ENCODE measurements at regions not wholly inside any gene's neighbourhood (a gene's known extent, or its start where the extent isn't known, plus 50 kb on each side); places are given as distances from the start of the nearest gene placed in this dataset.

DNA sequence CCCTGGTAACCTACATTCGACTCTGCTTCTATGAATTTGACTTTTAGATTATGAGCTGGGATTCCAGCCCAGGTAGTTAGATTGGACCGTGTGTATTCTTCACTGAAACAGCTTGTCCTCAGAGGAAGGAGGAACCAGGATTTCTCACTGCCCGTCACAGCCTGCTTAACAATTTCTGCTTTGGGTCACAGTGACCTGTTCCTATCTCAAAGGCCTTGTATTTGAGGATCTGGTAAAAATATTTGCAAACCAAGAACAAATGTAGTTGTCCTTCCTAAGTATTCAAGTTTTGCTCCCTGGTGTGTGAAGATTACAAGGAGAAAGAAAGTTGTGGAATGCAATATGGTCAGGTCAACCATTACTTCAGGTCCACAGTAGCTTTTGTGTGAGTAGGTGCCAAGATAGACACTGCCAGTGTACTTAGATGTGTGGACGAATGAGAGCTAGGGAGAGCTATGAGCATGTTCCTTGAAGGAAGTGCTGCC is 55.1 kb downstream of the KIF4B start:
- no peak overlapping the region for H3K4me2 ChIP-seq (ENCODE audit: insufficient read depth, low read length)
- DNase-seq: no peak
- no peak overlapping the region for H3K4me3 ChIP-seq (ENCODE audit: low read depth in 1 of 2, low read length in 2 of 2)
- no peak for TF ChIP-seq EZH2 (IDR thresholded peaks at IDR 0.05; ENCODE audit: borderline replicate concordance, low read depth, low read length, severe bottlenecking)
- no peak for TF ChIP-seq CTCF (IDR thresholded peaks at IDR 0.05; ENCODE audit: borderline replicate concordance, extremely low read depth, low read length, poor library complexity, severe bottlenecking)
- no peaks in the 10 kb centered on the region for H3K4me1 ChIP-seq (ENCODE audit: insufficient read depth, low read length)
- no peaks in the 10 kb centered on the region for H4K20me1 ChIP-seq (ENCODE audit: insufficient read depth, low read length)
- H3K9ac ChIP-seq (ENCODE audit: low read depth, low read length): no peak overlapping the region
- H3K36me3 ChIP-seq (ENCODE audit: insufficient read depth, low read length): no peaks in the 10 kb centered on the region
- H3K9me3 ChIP-seq (ENCODE audit: insufficient read depth, low read length, severe bottlenecking): no peaks in the 10 kb centered on the region
- no peak overlapping the region for H3K27ac ChIP-seq (ENCODE audit: low read length)
- peaks cover 12% of the 10 kb centered on the region for H3K27me3 ChIP-seq (ENCODE audit: insufficient read depth, low read length, poor library complexity)
- no peaks in the 10 kb centered on the region for H3K79me2 ChIP-seq (ENCODE audit: insufficient read depth, low read length)
- H2AFZ ChIP-seq (ENCODE audit: low read depth, low read length): no peak overlapping the region
- ATAC-seq (ENCODE audit: insufficient read depth, low read depth): no peak

DNA sequence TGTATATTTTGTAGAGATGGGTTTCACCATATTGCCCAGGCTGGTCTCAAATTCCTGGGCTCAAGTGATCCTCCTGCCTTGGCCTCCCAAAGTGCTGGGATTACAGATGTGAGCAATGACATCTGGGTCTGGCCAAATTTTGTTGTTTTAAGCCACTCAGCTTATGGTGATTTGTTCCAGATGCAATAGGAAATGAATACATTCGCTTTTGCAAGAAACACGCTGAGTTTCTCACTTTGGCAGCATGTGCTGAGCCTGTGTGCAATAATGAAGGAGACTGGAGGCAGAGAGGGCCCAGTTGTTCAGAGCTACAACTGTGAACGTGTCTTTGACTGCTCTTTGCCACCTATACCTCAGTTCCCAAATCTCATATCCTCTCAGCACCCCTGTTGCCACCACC is 56.4 kb downstream of the KIF4B start:
- Histone ChIP-seq H3K36me3 (ENCODE audit: insufficient read depth, low read length) (no peaks in the 10 kb centered on the region), H3K4me2 (ENCODE audit: insufficient read depth, low read length) (no peak overlapping the region), H3K9ac (ENCODE audit: low read depth, low read length) (no peak overlapping the region), H3K4me1 (ENCODE audit: insufficient read depth, low read length) (no peaks in the 10 kb centered on the region), H3K27me3 (ENCODE audit: insufficient read depth, low read length, poor library complexity) (peaks cover 4% of the 10 kb centered on the region), H3K79me2 (ENCODE audit: insufficient read depth, low read length) (no peaks in the 10 kb centered on the region), H3K4me3 (ENCODE audit: low read depth in 1 of 2, low read length in 2 of 2) (no peak overlapping the region), H4K20me1 (ENCODE audit: insufficient read depth, low read length) (no peaks in the 10 kb centered on the region), H3K9me3 (ENCODE audit: insufficient read depth, low read length, severe bottlenecking) (no peaks in the 10 kb centered on the region), H2AFZ (ENCODE audit: low read depth, low read length) (no peak overlapping the region), H3K27ac (ENCODE audit: low read length) (no peak overlapping the region)
- no peak for ATAC-seq (ENCODE audit: insufficient read depth, low read depth)
- no peak for DNase-seq
- no peak for TF ChIP-seq CTCF (IDR thresholded peaks at IDR 0.05; ENCODE audit: borderline replicate concordance, extremely low read depth, low read length, poor library complexity, severe bottlenecking)
- TF ChIP-seq EZH2 (IDR thresholded peaks at IDR 0.05; ENCODE audit: borderline replicate concordance, low read depth, low read length, severe bottlenecking): no peak

DNA sequence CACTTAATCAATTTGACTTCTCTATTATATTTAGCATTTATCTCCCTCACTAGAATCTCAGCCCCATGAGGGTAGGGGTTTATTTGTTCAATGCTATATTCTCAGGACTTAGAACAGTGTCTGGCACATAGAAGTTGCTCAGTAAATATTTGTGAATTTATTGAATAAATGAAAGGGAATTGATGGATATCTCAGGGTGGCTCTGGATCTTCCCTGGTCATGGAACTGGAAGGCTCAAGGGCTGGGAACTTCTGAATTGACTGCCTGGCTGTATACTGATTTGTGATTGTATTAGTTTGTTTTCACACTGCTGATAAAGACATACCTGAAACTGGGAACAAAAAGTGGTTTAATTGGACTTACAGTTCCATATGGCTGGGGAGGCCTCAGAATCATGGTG is 57.2 kb downstream of the KIF4B start:
- Histone ChIP-seq H2AFZ (ENCODE audit: low read depth, low read length) (no peak overlapping the region), H3K36me3 (ENCODE audit: insufficient read depth, low read length) (no peaks in the 10 kb centered on the region), H3K27me3 (ENCODE audit: insufficient read depth, low read length, poor library complexity) (peaks cover 4% of the 10 kb centered on the region), H3K4me2 (ENCODE audit: insufficient read depth, low read length) (no peak overlapping the region), H3K27ac (ENCODE audit: low read length) (no peak overlapping the region), H3K4me1 (ENCODE audit: insufficient read depth, low read length) (no peaks in the 10 kb centered on the region), H4K20me1 (ENCODE audit: insufficient read depth, low read length) (no peaks in the 10 kb centered on the region), H3K79me2 (ENCODE audit: insufficient read depth, low read length) (no peaks in the 10 kb centered on the region), H3K4me3 (ENCODE audit: low read depth in 1 of 2, low read length in 2 of 2) (no peak overlapping the region), H3K9me3 (ENCODE audit: insufficient read depth, low read length, severe bottlenecking) (no peaks in the 10 kb centered on the region), H3K9ac (ENCODE audit: low read depth, low read length) (no peak overlapping the region)
- DNase-seq (no peak), ATAC-seq (ENCODE audit: insufficient read depth, low read depth) (no peak)
- TF ChIP-seq EZH2 (IDR thresholded peaks at IDR 0.05; ENCODE audit: borderline replicate concordance, low read depth, low read length, severe bottlenecking): no peak
- no peak for TF ChIP-seq CTCF (IDR thresholded peaks at IDR 0.05; ENCODE audit: borderline replicate concordance, extremely low read depth, low read length, poor library complexity, severe bottlenecking)

DNA sequence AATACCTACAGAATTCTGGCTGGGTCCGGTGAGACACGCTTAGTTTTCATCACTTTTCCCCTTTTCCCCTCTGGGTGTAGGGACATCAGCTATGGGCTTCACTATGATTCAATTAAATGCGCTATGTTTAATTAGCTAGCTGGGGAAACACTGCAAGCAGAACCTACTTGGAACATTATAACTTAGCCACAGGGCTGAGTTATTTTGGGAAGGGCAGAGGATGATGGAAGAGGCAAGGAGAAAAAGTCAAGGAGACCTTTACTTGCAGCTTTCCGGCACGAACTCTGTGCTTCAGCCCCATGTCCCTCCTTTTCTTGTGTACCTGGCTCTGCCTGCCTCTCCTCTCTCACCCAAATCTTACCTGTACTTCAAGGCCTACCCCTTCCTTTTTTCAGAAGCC is 62.8 kb downstream of the KIF4B start:
- Histone ChIP-seq H3K4me2 (ENCODE audit: insufficient read depth, low read length) (no peak overlapping the region), H2AFZ (ENCODE audit: low read depth, low read length) (no peak overlapping the region), H3K79me2 (ENCODE audit: insufficient read depth, low read length) (no peaks in the 10 kb centered on the region), H4K20me1 (ENCODE audit: insufficient read depth, low read length) (no peaks in the 10 kb centered on the region), H3K36me3 (ENCODE audit: insufficient read depth, low read length) (no peaks in the 10 kb centered on the region), H3K27me3 (ENCODE audit: insufficient read depth, low read length, poor library complexity) (peaks cover 13% of the 10 kb centered on the region), H3K9ac (ENCODE audit: low read depth, low read length) (no peak overlapping the region), H3K4me3 (ENCODE audit: low read depth in 1 of 2, low read length in 2 of 2) (no peak overlapping the region), H3K27ac (ENCODE audit: low read length) (no peak overlapping the region), H3K4me1 (ENCODE audit: insufficient read depth, low read length) (no peaks in the 10 kb centered on the region), H3K9me3 (ENCODE audit: insufficient read depth, low read length, severe bottlenecking) (no peaks in the 10 kb centered on the region)
- ATAC-seq (ENCODE audit: insufficient read depth, low read depth): no peak
- no peak for DNase-seq
- TF ChIP-seq CTCF (IDR thresholded peaks at IDR 0.05; ENCODE audit: borderline replicate concordance, extremely low read depth, low read length, poor library complexity, severe bottlenecking) (no peak), EZH2 (IDR thresholded peaks at IDR 0.05; ENCODE audit: borderline replicate concordance, low read depth, low read length, severe bottlenecking) (no peak)

Data from DND-41 (cell line).